Mesendoderm (in vitro differentiated cells): ENCODE measurements at regions not wholly inside any gene's neighbourhood (a gene's known extent, or its start where the extent isn't known, plus 50 kb on each side); places are given as distances from the start of the nearest gene placed in this dataset.

Experiments
- DNase-seq: peaks from one replicate; pipeline ENCODE4 v3.0.0; 2013
- H2AK5ac ChIP-seq: 2 replicates; pipeline ENCODE4 v1.6.1; 2013; ENCODE audit warnings: low read length, inconsistent platforms
- H2BK120ac ChIP-seq: 2 replicates; pipeline ENCODE4 v1.6.1; 2013; ENCODE audit warnings: low read depth, mild to moderate bottlenecking, low read length, moderate library complexity, mixed read lengths
- H2BK15ac ChIP-seq: replicated peaks from 2 replicates; pipeline ENCODE4 v1.6.1; 2013; ENCODE audit warnings: low read depth, mild to moderate bottlenecking, moderate library complexity
- H2BK5ac ChIP-seq: 2 replicates; pipeline ENCODE4 v1.6.1; 2013; ENCODE audit warnings: low read length, inconsistent platforms
- H3K18ac ChIP-seq: 2 replicates; pipeline ENCODE4 v1.6.1; 2013; ENCODE audit warnings: mild to moderate bottlenecking, low read length, mixed read lengths
- H3K23ac ChIP-seq: one replicate; pipeline ENCODE4 v1.6.1; 2013; ENCODE audit warnings: low read length
- H3K27ac ChIP-seq: 2 replicates; pipeline ENCODE4 v1.5.1; 2013; ENCODE audit warnings: low read depth, mild to moderate bottlenecking, inconsistent platforms, low read length, moderate library complexity
- H3K27me3 ChIP-seq: 2 replicates; pipeline ENCODE4 v1.6.1; 2013; ENCODE audit warnings: low read length, control low read depth, mild to moderate bottlenecking, inconsistent platforms; ENCODE audit not compliant: insufficient read depth, poor library complexity
- H3K36me3 ChIP-seq: 2 replicates; pipeline ENCODE4 v1.6.1; 2013; ENCODE audit warnings: low read length, inconsistent platforms; ENCODE audit not compliant: control insufficient read depth, insufficient read depth
- H3K4ac ChIP-seq: one replicate; pipeline ENCODE4 v1.6.1; 2013; ENCODE audit warnings: low read depth, mild to moderate bottlenecking, low read length, moderate library complexity
- H3K4me1 ChIP-seq: 2 replicates; pipeline ENCODE4 v1.6.1; 2013; ENCODE audit warnings: low read depth, low read length, inconsistent platforms; ENCODE audit not compliant: control insufficient read depth
- H3K4me2 ChIP-seq: 2 replicates; pipeline ENCODE4 v1.6.1; 2013; ENCODE audit warnings: low read length
- H3K4me3 ChIP-seq: 2 replicates; pipeline ENCODE4 v1.5.1; 2013; ENCODE audit warnings: mild to moderate bottlenecking, low read length
- H3K56ac ChIP-seq: one replicate; pipeline ENCODE4 v1.6.1; 2013; ENCODE audit warnings: low read length
- H3K79me1 ChIP-seq: 2 replicates; pipeline ENCODE4 v1.6.1; 2013; ENCODE audit warnings: low read length, inconsistent platforms
- H3K79me2 ChIP-seq: 2 replicates; pipeline ENCODE4 v1.6.1; 2013; ENCODE audit warnings: mild to moderate bottlenecking, low read length; ENCODE audit not compliant: control insufficient read depth, insufficient read depth
- H3K9ac ChIP-seq: 2 replicates; pipeline ENCODE4 v1.6.1; 2013; ENCODE audit warnings: low read length, inconsistent platforms
- H4K5ac ChIP-seq: one replicate; pipeline ENCODE4 v1.6.1; 2013; ENCODE audit warnings: low read length
- H4K8ac ChIP-seq: one replicate; pipeline ENCODE4 v1.6.1; 2013; ENCODE audit warnings: low read depth, mild to moderate bottlenecking, control low read depth, low read length, moderate library complexity
- WGBS: extraction: QIAGEN DNeasy Blood & Tissue Kit; methylation state at CpG from one replicate; pipeline ENCODE4 v1.1.7; 2013; ENCODE audit warnings: low lambda C conversion rate, missing lambda C conversion rate; ENCODE audit not compliant: insufficient coverage; ENCODE audit errors: extremely low coverage; 5-methylcytosine and 5-hydroxymethylcytosine counted together

DNA sequence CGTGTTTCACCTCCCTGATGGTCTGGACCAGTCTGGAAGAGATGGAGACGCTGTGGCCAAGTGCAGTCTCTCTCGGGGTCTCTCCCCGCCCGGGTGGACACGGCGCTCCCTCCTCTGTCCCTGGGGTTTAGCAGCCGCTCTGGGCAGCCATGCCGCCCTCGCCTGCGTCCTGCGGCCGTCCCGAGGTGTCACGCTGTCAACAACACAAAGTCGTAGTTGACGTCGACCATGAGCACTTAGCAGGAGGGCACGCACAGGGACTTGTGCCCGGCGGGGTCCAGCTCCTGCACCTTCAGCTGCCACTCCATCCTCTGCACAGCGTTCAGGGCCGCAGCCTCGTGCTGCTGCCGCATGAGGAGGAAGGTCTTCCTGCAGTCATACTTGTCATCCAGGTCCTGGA is 368.9 kb downstream of the CDH9 start:
- no peak overlapping the region for H3K27ac ChIP-seq
- no peak overlapping the region for H3K56ac ChIP-seq
- H3K79me2 ChIP-seq: no peaks in the 10 kb centered on the region
- no peak overlapping the region for H2AK5ac ChIP-seq
- H2BK15ac ChIP-seq: no peak overlapping the region
- no peak for DNase-seq
- H3K9ac ChIP-seq: no peak overlapping the region
- no peaks in the 10 kb centered on the region for H3K27me3 ChIP-seq
- no peak overlapping the region for H3K4me2 ChIP-seq
- H3K23ac ChIP-seq: no peak overlapping the region
- no peak overlapping the region for H4K8ac ChIP-seq
- H4K5ac ChIP-seq: no peak overlapping the region
- no peak overlapping the region for H2BK120ac ChIP-seq
- no peak overlapping the region for H3K4ac ChIP-seq
- no peaks in the 10 kb centered on the region for H3K4me1 ChIP-seq
- WGBS: no CpG with 5 or more reads among the region's 25 CpGs
- H3K36me3 ChIP-seq: no peaks in the 10 kb centered on the region
- H3K79me1 ChIP-seq: no peaks in the 10 kb centered on the region
- H3K18ac ChIP-seq: no peak overlapping the region
- H3K4me3 ChIP-seq: no peak overlapping the region
- no peak overlapping the region for H2BK5ac ChIP-seq

- Histone ChIP-seq H2AK5ac (no peak overlapping the region), H3K4ac (no peak overlapping the region), H3K27me3 (no peaks in the 10 kb centered on the region), H3K79me2 (no peaks in the 10 kb centered on the region), H3K18ac (no peak overlapping the region), H3K23ac (no peak overlapping the region), H3K4me2 (no peak overlapping the region), H3K4me3 (no peak overlapping the region), H3K4me1 (no peaks in the 10 kb centered on the region), H3K36me3 (no peaks in the 10 kb centered on the region), H3K79me1 (no peaks in the 10 kb centered on the region), H2BK15ac (no peak overlapping the region), H4K8ac (no peak overlapping the region), H3K9ac (no peak overlapping the region), H3K56ac (no peak overlapping the region), H4K5ac (no peak overlapping the region), H2BK120ac (no peak overlapping the region), H2BK5ac (no peak overlapping the region), H3K27ac (no peak overlapping the region)
- WGBS: no CpG with 5 or more reads among the region's 14 CpGs
- DNase-seq: no peak
These were observed 369.4 kb downstream of the CDH9 start for GRCh38 chr5:26669031-26669430.

DNA sequence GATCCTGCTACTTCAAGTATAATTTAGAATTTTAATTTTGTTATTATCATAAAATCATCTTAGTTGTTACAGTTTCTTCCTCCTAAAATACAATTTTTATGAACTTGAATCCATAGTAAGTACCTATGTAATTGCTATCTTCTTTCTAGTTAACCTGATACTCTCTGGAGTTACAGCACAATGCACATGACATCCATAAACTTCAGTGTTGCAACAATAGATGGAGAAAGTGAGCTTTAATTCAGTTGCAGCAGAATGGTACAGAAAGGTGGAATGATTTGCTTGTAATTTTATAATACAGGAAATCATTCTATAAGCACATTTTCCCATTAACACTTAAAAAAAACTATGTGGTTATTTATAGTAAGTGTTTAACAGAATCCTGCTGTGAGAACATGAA is 372.0 kb downstream of the CDH9 start:
- no peak overlapping the region for H4K5ac ChIP-seq
- H2BK120ac ChIP-seq: no peak overlapping the region
- no peak overlapping the region for H3K4me3 ChIP-seq
- H3K27ac ChIP-seq: no peak overlapping the region
- H4K8ac ChIP-seq: no peak overlapping the region
- no peak overlapping the region for H3K4ac ChIP-seq
- no peak overlapping the region for H3K4me2 ChIP-seq
- no peaks in the 10 kb centered on the region for H3K79me1 ChIP-seq
- no peak overlapping the region for H2BK5ac ChIP-seq
- H3K18ac ChIP-seq: no peak overlapping the region
- no peak overlapping the region for H2BK15ac ChIP-seq
- no peaks in the 10 kb centered on the region for H3K36me3 ChIP-seq
- no peak overlapping the region for H3K9ac ChIP-seq
- no peak overlapping the region for H2AK5ac ChIP-seq
- H3K56ac ChIP-seq: no peak overlapping the region
- DNase-seq: no peak
- no peaks in the 10 kb centered on the region for H3K27me3 ChIP-seq
- no peaks in the 10 kb centered on the region for H3K79me2 ChIP-seq
- no peak overlapping the region for H3K23ac ChIP-seq
- no peaks in the 10 kb centered on the region for H3K4me1 ChIP-seq

DNA sequence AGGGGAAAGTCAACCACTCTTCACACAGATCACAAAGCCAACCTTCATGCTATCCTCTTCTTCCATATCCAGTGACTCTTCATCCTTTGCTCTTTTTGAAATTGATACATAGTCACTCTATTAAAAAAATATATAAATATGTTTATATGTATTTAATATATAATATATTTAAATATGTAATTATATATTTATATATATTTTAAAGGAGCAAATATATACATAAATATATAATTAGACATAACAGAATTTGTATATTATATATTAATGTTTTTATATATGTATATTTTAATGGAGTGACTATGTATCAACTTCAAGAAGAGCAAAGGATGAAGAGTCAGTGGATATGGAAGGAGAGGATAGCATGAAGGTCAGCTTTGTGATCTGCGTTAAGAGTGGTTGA is 374.9 kb downstream of the CDH9 start:
- WGBS: no CpG with 5 or more reads among the region's 1 CpG
- H3K4me2 ChIP-seq: no peak overlapping the region

GRCh38 chr5:26662806-26663360 is 375.5 kb downstream of the CDH9 start:
- no peak overlapping the region for H2AK5ac ChIP-seq
- no peak overlapping the region for H3K23ac ChIP-seq
- H3K4ac ChIP-seq: no peak overlapping the region
- H3K4me1 ChIP-seq: no peaks in the 10 kb centered on the region
- H2BK5ac ChIP-seq: no peak overlapping the region
- H2BK120ac ChIP-seq: no peak overlapping the region
- no peak overlapping the region for H3K18ac ChIP-seq
- no peak overlapping the region for H2BK15ac ChIP-seq
- no peaks in the 10 kb centered on the region for H3K79me1 ChIP-seq
- H3K79me2 ChIP-seq: no peaks in the 10 kb centered on the region
- H3K27ac ChIP-seq: no peak overlapping the region
- no peak overlapping the region for H4K5ac ChIP-seq
- no peak overlapping the region for H3K56ac ChIP-seq
- WGBS: no CpG with 5 or more reads among the region's 2 CpGs
- no peak overlapping the region for H3K4me2 ChIP-seq
- DNase-seq: no peak
- no peak overlapping the region for H3K9ac ChIP-seq
- no peaks in the 10 kb centered on the region for H3K27me3 ChIP-seq
- H3K4me3 ChIP-seq: no peak overlapping the region
- no peak overlapping the region for H4K8ac ChIP-seq
- no peaks in the 10 kb centered on the region for H3K36me3 ChIP-seq

More for the DNA sequence above, 374.9 kb downstream of the CDH9 start:
- Histone ChIP-seq H3K9ac (no peak overlapping the region), H3K36me3 (no peaks in the 10 kb centered on the region), H3K4ac (no peak overlapping the region), H3K4me3 (no peak overlapping the region), H3K18ac (no peak overlapping the region), H3K79me1 (no peaks in the 10 kb centered on the region), H4K8ac (no peak overlapping the region), H3K79me2 (no peaks in the 10 kb centered on the region), H3K27me3 (no peaks in the 10 kb centered on the region), H2BK15ac (no peak overlapping the region), H2BK5ac (no peak overlapping the region), H3K56ac (no peak overlapping the region), H3K23ac (no peak overlapping the region), H2BK120ac (no peak overlapping the region), H4K5ac (no peak overlapping the region), H3K27ac (no peak overlapping the region), H2AK5ac (no peak overlapping the region), H3K4me1 (no peaks in the 10 kb centered on the region)
- DNase-seq: no peak

GRCh38 chr5:26660116-26660515 is 378.3 kb downstream of the CDH9 start:
- Histone ChIP-seq H2BK15ac (no peak overlapping the region), H3K9ac (no peak overlapping the region), H4K5ac (no peak overlapping the region), H3K79me2 (no peaks in the 10 kb centered on the region), H3K4ac (no peak overlapping the region), H3K18ac (no peak overlapping the region), H3K27me3 (no peaks in the 10 kb centered on the region), H2AK5ac (no peak overlapping the region), H3K79me1 (no peaks in the 10 kb centered on the region), H3K27ac (no peak overlapping the region), H3K4me3 (no peak overlapping the region), H3K56ac (no peak overlapping the region), H2BK120ac (no peak overlapping the region), H3K4me1 (no peaks in the 10 kb centered on the region), H2BK5ac (no peak overlapping the region), H3K23ac (no peak overlapping the region), H3K4me2 (no peak overlapping the region), H4K8ac (no peak overlapping the region), H3K36me3 (no peaks in the 10 kb centered on the region)
- WGBS: no CpG with 5 or more reads among the region's 12 CpGs
- no peak for DNase-seq
